Cerebellar cortex (tissue), 1 donor: ENCODE measurements at regions not wholly inside any gene's neighbourhood (a gene's known extent, or its start where the extent isn't known, plus 50 kb on each side); places are given as distances from the start of the nearest gene placed in this dataset.

Experiments
- DNase-seq: peaks from one replicate; pipeline ENCODE4 v3.0.0-alpha.2; 2015; ENCODE audit warnings: low spot score

DNA sequence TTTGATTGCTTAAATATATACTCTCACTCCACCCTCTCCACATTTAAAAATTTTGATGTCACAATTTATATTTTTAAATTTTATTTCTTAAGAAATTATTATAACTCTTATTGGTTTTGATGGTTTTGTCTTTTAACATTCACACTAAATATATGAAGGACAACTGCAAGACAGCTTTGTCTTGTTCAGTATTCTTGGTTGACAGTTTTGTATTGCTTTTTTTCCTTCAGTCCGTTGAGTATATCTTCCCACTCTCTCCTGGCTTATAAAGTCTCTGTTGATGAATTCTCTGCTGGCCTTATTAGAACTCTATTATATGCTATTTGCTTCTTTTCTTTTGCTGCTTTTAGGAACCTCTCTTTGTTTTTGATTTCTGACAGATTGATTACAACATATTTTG lies 392.2 kb downstream of the C6orf118 start:
- no peak for DNase-seq

DNA sequence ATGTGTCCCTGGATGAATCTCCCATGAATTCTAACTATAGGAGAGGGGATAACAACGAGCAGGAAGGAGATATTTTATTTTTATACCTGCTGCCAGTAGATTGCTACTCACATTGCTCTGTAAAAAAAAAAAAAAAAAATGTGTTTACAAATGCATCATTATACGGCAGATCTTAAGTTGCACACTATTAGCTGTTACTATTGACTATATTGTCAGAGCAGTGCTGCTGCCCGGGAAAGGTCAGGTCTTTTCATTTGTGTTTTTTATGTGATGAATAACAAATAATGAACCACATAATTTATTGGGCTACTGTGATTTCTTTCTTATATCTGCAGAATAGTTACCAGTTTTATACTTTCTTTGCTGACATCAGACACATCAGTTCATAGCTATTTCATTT lies 393.3 kb downstream of the C6orf118 start:
- DNase-seq: no peak

GRCh38 chr6:164911873-164912580 lies 397.4 kb downstream of the C6orf118 start:
- no peak for DNase-seq

DNA sequence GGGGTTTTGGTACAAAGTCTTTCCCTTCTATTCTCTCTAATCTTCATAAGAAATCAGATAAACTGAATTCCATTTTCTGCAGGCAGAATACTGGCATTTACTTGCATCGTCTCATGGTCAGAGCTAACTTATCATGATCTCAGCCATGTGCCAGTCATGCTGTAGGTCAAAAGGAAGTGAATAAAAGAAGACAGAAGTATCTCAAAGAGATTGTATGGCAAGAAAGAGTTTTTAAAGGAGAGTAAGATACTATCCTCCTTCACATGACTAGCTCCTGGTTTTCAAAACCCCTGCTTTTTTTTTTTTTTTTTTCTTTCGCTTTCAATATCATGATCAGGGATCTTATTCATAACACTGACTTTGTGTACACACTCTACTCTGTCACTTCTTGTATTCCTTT lies 398.3 kb downstream of the C6orf118 start:
- DNase-seq: no peak

DNA sequence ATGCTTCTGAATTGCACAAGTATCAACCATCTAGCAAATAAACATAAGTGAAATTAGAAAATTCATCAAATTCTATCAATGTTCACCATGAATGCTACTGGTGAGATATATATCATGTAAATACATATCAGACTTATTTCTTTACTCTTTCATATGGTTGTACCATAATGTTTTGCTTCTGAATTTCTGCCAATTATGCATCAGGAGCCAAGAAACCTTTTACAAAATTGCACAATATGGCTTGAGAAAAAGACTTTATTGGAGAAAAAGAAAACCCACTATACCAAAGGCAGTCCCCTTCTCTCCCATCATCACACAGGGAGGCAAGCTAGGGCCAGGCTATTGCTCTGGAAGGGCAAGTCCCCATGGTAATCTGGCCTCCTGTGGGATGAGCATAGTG lies 402.6 kb downstream of the C6orf118 start:
- no peak for DNase-seq

GRCh38 chr6:164905311-164905710 lies 404.1 kb downstream of the C6orf118 start:
- no peak for DNase-seq

DNA sequence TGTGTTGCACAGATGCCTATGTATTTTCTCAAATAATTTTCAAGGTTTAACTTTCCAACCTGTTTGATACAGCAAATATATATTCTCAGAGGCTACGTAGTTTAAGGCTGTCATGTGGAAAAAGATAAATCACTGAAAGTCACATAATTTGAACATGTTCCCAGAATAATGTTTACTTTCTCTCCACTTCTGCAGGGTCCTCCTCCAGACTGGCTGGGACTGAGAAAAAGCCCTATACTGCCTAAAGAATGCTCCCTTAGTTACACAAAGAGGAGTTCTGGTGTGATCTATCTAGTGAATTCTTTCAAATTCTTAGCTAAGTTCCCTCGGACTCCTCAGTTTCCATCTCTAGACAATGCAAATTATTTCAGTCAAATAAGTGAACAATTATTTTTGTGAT lies 411.0 kb downstream of the C6orf118 start:
- no peak for DNase-seq

DNA sequence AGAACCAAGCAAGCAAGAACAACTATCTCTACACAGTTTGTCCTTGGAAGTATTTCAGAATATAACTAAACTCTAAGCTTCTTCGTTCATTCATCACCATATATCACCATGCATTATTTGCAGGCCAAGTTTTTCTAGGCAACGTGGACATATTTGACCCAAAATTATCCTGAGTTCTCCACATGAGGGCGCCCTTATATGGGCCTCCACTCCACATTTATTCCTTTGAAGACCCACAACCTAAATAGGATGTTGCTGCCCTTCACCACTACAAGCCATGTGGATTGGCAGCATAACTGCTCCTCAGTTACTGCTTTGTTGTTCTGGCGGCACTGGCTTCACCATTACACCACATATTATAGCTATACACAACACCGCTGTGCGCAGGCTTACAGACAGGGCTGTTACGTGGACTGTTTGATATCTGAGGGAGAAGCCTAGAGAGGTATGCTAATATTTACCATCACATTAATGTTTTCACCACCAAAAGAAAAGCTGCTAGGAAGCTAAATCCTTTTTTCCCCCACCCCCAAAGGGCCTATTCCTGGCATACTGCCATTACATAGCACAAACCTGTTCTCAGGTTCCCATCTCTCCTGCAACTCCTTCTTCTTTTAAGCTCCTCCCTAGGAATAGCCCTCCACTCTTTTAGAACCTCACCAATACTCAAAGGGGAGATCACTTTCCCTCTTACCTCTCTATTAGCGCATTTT lies 411.7 kb downstream of the C6orf118 start:
- DNase-seq: no peak

GRCh38 chr6:164889980-164890379 lies 419.4 kb downstream of the C6orf118 start:
- peak; percentile 78 for DNase-seq

DNA sequence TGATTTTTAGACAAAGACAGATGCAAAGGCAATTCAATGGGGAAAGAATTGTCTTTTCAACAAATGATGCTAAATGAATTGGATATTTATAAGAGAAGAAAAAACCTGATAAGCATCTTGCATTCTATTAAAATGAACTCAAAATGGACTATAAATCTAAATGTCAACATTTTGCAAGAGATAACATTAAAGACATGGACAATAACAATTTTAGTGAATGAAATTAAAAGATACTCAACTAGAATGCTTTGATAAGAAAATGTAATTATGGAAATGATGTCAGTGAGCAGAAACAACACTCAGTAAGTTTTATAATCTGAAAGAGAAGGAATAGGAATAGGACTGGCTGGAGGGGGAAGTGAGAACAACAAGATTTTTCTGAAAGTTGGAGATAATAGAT lies 421.7 kb downstream of the C6orf118 start:
- DNase-seq: no peak

DNA sequence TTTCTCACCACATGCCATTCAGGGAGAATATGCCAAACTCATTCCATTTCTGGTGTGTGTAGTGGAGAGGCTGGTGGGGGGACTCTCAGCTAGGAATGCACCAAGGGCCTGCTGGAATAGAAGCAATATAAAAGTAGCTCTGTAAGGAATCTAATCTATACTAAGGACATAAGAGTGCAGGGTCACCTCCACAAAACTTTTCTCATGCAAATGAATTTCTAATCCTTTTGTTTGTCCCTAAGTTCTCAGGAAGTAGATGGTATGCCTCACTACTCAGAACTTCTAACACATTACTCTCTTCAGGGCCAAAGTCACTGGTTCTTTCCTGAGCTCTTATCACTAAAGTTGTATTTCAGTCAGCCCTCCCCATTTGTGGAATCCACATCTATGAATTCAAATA lies 427.2 kb downstream of the C6orf118 start:
- no peak for DNase-seq

DNA sequence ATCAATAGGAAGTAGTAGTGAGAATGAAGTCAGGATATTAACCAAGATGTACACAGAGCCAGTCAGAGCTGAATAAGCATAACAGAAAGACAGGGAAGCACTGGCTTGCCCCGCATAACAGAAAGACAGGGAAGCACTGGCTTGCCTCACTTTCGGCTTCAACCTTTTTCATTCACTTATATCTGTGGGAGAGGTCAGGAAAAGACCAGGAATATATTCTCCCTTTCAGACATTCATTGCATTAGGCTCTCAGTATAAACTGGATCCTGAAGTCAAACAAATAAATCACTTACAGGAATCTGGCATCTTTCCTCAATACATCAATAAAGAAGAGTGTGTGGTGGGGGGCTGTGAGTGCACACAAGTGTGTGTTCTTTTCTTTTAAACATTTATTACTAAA lies 437.6 kb downstream of the C6orf118 start:
- no peak for DNase-seq

GRCh38 chr6:164870164-164870563 lies 439.2 kb downstream of the C6orf118 start:
- no peak for DNase-seq

DNA sequence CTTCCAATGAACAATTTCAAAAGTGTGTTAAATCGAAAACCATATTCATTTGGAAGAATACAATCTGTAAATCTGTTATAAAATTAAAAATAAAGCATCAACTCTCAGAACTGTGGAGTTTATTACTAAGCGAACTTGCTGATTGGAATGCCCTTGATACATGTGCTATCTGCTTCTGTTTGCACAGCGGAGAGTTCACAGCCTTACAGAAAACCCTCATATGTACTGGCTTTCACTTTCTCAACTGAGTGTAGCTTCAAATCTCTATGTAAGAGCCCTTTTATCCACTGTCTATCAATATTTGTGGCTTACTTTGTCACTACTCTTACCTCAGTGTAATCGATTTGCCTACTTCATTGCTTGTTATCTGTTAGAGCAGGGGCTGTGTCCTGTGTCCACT lies 447.4 kb downstream of the C6orf118 start:
- no peak for DNase-seq

DNA sequence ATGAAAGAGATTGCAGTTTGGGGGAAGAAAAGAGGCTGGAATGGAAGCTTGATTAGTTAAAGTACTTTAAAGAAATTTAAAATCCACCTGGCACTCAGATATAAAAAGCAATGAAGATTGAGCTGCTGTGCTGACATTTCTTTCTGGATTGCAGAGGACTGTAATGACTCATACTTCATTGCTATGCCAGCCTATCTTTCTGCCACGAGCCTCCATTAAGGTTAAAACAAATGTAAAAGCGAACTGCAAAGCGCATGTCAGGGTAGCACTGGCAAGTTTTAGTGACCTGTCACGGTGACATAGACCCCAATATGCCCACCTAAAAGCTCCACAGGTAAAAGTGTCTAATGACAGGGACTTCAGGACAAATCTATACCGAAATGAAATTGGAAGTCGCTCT lies 449.6 kb downstream of the C6orf118 start:
- DNase-seq: no peak

DNA sequence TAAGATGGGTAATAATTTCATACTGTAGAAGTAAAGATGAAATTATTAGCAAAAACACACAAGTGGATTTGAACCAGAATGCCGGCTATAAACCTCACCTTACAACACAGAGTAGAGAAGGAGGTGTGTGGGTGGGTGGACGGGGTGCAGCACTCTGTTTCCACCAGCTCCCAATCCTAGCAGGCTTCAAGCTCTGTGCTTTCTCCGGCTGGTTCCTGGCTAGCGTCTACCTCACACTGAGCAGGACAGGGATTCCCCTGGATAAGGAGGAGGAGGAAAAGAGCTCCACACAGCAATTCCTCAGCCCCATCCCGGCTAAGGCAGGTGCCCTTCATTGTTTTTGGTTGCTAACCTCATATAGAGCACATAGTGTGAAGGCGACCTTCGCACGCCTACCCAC lies 453.3 kb downstream of the C6orf118 start:
- no peak for DNase-seq

DNA sequence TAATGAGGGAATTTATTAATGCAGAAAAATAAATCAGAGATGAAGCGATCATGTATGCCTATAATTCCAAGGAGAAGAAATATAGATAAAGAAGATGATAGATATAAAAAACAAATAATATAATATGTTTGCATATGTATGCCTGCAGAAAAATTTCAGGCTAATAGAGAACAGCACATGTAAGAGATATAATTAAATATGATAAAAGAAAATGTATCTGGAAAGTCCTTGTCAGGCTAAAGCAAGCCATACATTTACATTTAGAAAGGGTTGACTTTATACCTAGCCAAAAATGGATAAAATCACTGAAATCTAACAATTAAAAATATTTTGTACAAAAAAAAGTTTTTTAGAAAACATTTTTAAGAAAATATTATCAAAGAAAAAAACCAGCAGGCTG lies 454.1 kb downstream of the C6orf118 start:
- no peak for DNase-seq

- DNase-seq: no peak
Measured at GRCh38 chr6:164854526-164854925, 454.9 kb downstream of the C6orf118 start.

GRCh38 chr6:164845773-164846172 lies 463.6 kb downstream of the C6orf118 start:
- no peak for DNase-seq

- no peak for DNase-seq
Measured at GRCh38 chr6:164842085-164842484, 467.3 kb downstream of the C6orf118 start.

DNA sequence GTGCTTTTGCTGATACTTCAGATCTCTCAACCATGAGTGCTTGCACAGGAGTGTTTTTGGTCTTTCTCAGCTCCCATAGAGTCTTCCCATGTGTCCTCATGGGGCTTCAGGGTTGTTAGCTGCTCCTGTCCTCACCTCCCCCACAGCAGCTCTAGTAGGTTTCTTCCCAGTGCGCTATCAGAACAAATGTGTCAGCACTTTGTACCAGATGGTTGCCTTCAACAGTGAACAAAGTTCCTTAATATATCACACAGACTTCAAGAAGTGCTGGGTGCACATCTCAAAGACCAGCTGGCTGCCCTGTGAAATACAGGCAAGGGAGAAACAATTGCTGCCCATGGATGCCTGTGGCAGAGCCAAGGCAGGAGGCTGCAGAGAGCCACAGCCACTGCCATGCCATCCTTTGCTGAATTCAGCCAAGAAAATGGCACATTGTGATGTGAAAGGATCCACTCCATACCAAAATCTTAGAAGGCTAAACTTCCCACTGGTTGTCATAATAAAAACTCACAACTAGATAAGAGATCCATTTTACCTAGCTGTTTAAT lies 471.3 kb downstream of the C6orf118 start:
- DNase-seq: no peak

- DNase-seq: no peak
Measured at GRCh38 chr6:164836486-164836885, 472.9 kb downstream of the C6orf118 start.

DNA sequence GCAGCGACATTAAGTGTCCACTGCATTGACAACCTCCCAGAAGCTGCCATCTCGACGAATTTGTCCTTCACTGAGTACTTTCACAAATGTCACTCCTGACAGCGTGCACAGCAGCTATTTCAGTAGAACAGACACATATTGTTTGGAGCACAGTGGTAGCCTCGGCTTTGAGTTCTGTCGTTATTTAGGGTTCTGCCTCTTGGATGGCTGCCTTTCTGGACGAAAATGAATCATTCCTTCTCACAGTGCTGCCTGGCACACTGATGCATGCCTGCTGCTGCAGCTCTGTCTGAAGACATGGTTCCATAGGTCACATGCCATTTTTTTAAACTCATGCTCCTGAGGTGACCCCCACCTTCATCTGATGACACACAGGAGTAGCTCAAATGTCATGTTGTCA lies 477.0 kb downstream of the C6orf118 start:
- peak; percentile 6 for DNase-seq

- no peak for DNase-seq
Measured at GRCh38 chr6:164827537-164827936, 481.9 kb downstream of the C6orf118 start.
